GM21786 (cell line): ENCODE measurements at regions not wholly inside any gene's neighbourhood (a gene's known extent, or its start where the extent isn't known, plus 50 kb on each side); places are given as distances from the start of the nearest gene placed in this dataset.
"Not testable (repeated sequence)": the region's sequence is repeated elsewhere in the genome, so short reads cannot be mapped to it uniquely, and the experiment has no call there.

ENCODE experiments used
- ATAC-seq: cut with Tn5 transposase; IDR thresholded peaks from one replicate; pipeline ENCODE4 v1.9.1; 2021; ENCODE audit not compliant: unreplicated experiment

- no peak for ATAC-seq
These were observed 1055.1 kb downstream of the NXPH1 start for GRCh38 chr7:9488555-9488954.

- peak; percentile 81 for ATAC-seq
These were observed 1064.9 kb downstream of the NXPH1 start for GRCh38 chr7:9498303-9498702.

- no peak for ATAC-seq
These were observed 1068.9 kb downstream of the NXPH1 start for GRCh38 chr7:9502269-9502668.

GRCh38 chr7:9504678-9505077, 1071.3 kb downstream of the NXPH1 start:
- no peak for ATAC-seq

- no peak for ATAC-seq
These were observed 1072.1 kb downstream of the NXPH1 start for GRCh38 chr7:9505516-9505915.

- ATAC-seq: no peak
These were observed 1073.9 kb downstream of the NXPH1 start for GRCh38 chr7:9507290-9507689.

- ATAC-seq: no peak
These were observed 1083.3 kb downstream of the NXPH1 start for GRCh38 chr7:9516662-9517061.

- ATAC-seq: no peak
These were observed 1090.2 kb downstream of the NXPH1 start for GRCh38 chr7:9523579-9523978.

GRCh38 chr7:9552431-9552830, 1119.0 kb downstream of the NXPH1 start:
- not testable (repeated sequence) for ATAC-seq

GRCh38 chr7:9557853-9558252, 1124.4 kb downstream of the NXPH1 start:
- no peak for ATAC-seq

- no peak for ATAC-seq
These were observed 1142.3 kb downstream of the NXPH1 start for GRCh38 chr7:9575716-9576115.

GRCh38 chr7:9582824-9583223, 1149.4 kb downstream of the NXPH1 start:
- no peak for ATAC-seq

- ATAC-seq: no peak
These were observed 1165.0 kb downstream of the NXPH1 start for GRCh38 chr7:9598411-9598810.

GRCh38 chr7:9600974-9601373, 1167.6 kb downstream of the NXPH1 start:
- ATAC-seq: no peak

GRCh38 chr7:9603291-9603690, 1169.9 kb downstream of the NXPH1 start:
- no peak for ATAC-seq

GRCh38 chr7:9608560-9608959, 1175.2 kb downstream of the NXPH1 start:
- no peak for ATAC-seq

GRCh38 chr7:9620899-9621298, 1187.5 kb downstream of the NXPH1 start:
- ATAC-seq: not testable (repeated sequence)

GRCh38 chr7:9621306-9621902, 1188.0 kb downstream of the NXPH1 start:
- not testable (repeated sequence) for ATAC-seq

- no peak for ATAC-seq
These were observed 1188.5 kb downstream of the NXPH1 start for GRCh38 chr7:9621927-9622326.

GRCh38 chr7:9625953-9626352, 1192.5 kb downstream of the NXPH1 start:
- ATAC-seq: no peak

- no peak for ATAC-seq
These were observed 1212.3 kb downstream of the NXPH1 start for GRCh38 chr7:9645756-9646155.

- no peak for ATAC-seq
These were observed 1223.8 kb downstream of the NXPH1 start for GRCh38 chr7:9657257-9657656.
